ENCODE measurements at regions not wholly inside any gene's neighbourhood (a gene's known extent, or its start where the extent isn't known, plus 50 kb on each side); places are given as distances from the start of the nearest gene placed in this dataset.

DNA sequence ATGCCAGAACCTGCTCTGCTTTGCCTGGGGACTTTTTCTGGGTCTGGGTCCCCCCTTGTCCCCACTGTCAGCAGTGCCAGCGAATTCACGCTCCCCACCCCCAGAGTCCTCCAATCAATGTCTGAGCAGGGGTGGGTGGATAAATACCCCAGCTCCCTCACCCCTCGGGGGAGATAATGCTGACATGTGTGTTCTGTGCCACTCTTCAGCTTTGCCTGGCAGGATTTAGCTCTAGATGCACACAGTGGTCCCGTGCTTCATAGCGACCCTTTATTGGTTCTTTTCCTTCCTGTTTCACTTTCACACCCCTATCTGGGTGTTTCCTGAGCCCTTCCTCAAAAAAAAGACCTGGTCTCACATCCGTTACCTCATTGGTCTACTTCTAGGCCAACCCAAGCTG is 277.0 kb downstream of the NPIPA8 start:
- DNase-seq (ENCODE audit: low read depth in 2 of 3, low spot score in 2 of 3) = no peak

DNA sequence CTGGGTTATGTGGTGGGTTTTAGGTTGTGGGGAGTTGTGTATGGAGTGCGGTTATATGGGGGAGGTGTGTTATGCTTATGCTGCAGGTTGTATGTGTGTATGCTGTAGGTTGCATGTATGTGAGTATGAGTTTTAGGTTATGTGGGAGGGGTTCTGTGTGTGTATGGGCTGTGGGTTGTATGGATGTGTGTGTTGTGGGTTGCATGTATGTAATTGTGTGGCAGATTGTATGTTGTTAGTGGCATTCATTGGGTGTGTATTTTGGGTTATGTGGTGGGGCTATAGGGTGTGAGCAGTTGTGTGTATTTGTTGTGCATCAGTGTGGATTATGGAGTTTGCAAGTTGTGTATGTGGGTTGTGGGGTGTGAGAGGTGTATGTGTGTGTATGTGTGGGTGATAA is 277.4 kb downstream of the NPIPA8 start:
- no peak for DNase-seq (ENCODE audit: low read depth in 2 of 3, low spot score in 2 of 3)

- DNase-seq (ENCODE audit: low read depth in 2 of 3, low spot score in 2 of 3) = no peak
These were observed 281.1 kb downstream of the NPIPA8 start for GRCh38 chr16:18055411-18055916.

DNA sequence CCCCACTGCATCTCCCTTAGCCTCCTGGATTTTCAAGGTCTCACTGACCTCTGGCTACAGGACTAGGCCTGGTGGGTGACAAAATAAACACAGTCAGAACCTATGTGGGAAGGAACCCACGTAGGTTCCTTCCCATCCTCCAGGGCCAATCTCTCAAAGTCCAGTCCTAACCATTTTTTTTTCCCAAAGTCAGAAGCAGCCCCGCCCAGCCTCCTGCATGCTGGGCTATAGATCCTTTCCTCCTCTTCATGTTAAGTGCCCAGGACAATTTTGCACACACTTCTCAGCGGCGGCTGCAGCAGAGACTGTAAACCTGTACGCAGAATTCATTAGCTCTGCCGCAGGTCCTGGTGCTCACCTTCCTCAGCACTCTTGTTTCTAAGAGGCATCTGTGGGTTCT is 285.8 kb downstream of the NPIPA8 start:
- DNase-seq (ENCODE audit: low read depth in 2 of 3, low spot score in 2 of 3) = no peak

GRCh38 chr16:18050234-18050633 is 286.3 kb downstream of the NPIPA8 start:
- DNase-seq (ENCODE audit: low read depth in 2 of 3, low spot score in 2 of 3) = no peak

- no peak for DNase-seq (ENCODE audit: low read depth in 2 of 3, low spot score in 2 of 3)
These were observed 286.9 kb downstream of the NPIPA8 start for GRCh38 chr16:18049547-18050133.

DNA sequence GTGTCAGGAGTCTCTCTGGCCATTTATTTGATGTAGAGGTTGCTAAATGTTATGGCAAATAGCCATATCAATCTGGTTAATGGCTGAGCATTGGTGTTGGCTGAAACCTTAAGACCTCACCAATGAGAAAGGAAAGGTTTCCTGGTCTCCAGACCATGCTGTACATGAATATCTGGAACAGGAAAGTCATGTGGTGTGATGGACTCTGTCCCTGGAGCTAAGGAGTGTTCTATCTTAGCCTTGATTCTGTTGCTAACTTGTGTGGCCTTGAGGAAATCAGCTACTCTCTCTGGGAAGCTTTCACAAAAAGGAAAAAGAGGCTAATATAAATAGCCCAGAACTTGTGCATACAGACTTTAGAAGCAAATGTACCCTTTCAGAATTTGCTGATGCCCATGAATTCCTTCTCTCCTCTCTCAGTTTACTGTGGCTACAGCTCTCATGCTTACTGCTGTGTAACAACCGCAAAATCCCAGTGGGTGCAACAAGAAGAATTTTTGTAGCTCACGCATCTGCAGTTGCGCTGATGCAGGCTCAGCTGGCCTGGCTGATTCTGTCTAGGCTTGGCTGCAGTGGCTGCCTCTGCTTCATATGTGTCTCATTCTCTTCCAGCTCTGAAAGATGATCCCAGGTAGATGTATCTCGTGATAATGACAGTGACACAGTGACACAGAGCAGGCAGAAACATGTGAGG is 287.5 kb downstream of the NPIPA8 start:
- no peak for DNase-seq (ENCODE audit: low read depth in 2 of 3, low spot score in 2 of 3)

DNA sequence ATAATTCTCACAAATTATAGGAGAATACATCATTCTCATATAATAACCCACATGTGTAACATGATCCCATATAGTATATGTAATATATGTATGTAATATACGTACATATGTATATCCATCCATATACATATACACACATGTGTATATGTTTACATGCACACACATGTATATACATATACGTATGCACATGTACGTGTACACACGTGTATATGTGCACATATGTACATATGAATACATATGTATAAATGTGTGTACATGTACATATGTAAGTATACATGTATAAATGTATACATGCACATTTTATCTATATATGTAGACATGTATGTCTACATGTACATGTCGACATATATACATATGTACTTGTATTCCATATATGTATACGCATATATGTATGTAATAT is 288.8 kb downstream of the NPIPA8 start:
- DNase-seq (ENCODE audit: low read depth in 2 of 3, low spot score in 2 of 3) = no peak

DNA sequence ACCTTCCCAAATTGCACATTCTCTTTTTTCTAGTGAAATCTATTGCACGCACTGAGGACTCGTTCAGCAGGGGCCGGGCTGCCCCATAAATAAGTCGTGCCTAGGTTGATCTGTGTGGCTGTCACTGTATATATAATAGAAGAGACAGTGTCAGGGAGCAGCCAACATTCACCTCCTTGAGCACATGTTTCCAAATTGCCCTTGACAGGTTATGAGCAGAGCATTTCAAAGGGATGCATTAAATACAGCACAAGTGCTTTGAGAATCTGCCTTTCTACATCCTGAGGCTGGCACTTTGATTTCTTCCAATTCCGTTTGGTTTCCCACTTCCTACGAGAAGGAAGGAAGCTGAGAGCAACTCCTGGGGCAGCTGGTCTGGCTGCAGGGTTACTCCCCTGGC is 291.2 kb downstream of the NPIPA8 start:
- no peak for DNase-seq (ENCODE audit: low read depth in 2 of 3, low spot score in 2 of 3)

DNA sequence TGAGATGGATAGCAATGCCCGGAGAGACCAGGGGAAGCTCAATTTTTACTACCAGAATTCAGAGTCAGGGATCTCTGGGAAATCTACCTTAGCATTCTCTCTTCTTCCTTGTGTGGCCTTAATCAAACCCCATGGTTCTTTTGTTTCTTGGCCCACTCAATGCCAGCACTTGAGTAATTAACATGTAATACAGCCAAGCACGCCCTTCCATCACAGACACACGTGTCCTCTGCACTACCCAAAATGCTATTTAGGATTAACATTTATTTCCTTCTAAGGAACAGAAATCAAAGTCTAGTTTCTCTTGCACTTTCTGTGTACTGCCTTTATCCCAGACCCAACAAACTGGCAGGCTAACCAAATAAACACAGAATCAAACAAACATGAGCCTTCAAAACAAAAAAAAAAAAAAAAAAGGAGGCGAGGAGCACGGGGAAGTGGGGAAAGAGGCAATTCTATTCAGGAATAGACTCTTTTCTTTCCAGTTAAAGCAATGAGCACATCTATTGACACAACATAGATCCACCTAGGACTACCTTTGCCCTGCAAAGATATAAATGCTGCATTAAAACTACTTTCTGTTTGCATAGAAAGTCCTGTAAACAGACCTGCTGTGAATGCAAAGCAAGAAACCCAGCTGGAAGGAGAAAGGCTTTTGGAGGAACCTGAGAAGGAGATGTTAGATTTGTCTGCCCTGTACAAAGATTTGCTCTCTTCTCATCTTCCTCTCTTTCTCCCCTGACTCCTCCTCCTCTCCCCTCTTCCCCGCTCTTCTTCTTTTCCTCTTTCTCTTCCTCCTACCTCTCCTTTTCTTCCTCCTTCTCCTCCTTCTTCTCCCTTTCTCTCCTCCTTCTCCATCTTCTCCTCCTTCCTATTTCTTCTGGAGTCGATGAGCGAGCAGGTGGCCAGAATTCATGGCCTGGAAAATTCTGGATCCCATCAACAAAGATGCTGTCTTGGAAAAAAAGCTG is 294.4 kb downstream of the NPIPA8 start:
- no peak for DNase-seq (ENCODE audit: low read depth in 2 of 3, low spot score in 2 of 3)

- no peak for DNase-seq (ENCODE audit: low read depth in 2 of 3, low spot score in 2 of 3)
These were observed 296.6 kb downstream of the NPIPA8 start for GRCh38 chr16:18039931-18040330.

DNA sequence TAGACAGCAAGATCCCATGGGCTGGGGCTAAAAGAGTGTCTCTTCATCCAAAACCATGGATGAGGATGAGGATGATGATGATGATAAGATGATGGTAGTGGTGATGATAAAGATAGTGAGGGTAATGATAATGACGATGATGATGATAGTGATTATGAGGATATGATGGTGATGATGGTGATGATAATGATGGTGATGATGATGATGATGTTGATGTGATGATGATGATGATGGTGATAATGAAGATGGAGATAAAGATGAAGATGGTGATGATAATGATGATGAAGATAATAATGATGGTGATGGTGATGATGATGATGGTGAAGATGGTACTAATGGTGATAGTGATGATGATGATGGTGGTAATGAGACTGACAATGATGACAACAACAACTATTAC is 299.5 kb downstream of the NPIPA8 start:
- DNase-seq (ENCODE audit: low read depth in 2 of 3, low spot score in 2 of 3) = no peak

GRCh38 chr16:18024611-18025010 is 311.9 kb downstream of the NPIPA8 start:
- DNase-seq (ENCODE audit: low read depth in 2 of 3, low spot score in 2 of 3) = no peak

- DNase-seq (ENCODE audit: low read depth in 2 of 3, low spot score in 2 of 3) = no peak
These were observed 318.2 kb downstream of the NPIPA8 start for GRCh38 chr16:18018376-18018775.

GRCh38 chr16:18013863-18014262 is 322.7 kb downstream of the NPIPA8 start:
- DNase-seq (ENCODE audit: low read depth in 2 of 3, low spot score in 2 of 3) = no peak

DNA sequence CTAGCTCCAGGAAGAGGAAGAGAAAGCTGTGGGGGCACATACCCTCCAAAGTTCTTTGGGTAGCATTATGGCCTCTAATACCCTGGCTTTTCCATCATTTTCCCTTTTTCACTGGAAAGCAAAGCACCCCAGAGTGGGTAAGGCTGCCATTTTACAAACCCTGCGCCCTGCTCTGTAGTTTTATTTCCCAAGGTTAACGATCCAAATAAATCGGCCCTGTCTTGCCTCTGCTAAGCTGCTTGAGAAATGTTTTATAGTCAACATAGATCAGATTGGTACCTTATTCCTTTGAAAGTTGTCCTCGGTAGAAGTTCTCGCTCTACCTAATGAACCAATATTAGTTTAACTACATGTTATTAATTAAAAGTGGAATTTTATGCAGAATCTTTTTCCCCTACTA is 328.2 kb downstream of the NPIPA8 start:
- no peak for DNase-seq (ENCODE audit: low read depth in 2 of 3, low spot score in 2 of 3)

- DNase-seq (ENCODE audit: low read depth in 2 of 3, low spot score in 2 of 3) = no peak
These were observed 333.5 kb downstream of the NPIPA8 start for GRCh38 chr16:18003033-18003432.

GRCh38 chr16:17998996-17999395 is 337.5 kb downstream of the NPIPA8 start:
- no peak for DNase-seq (ENCODE audit: low read depth in 2 of 3, low spot score in 2 of 3)

GRCh38 chr16:17998550-17998949 is 338.0 kb downstream of the NPIPA8 start:
- DNase-seq (ENCODE audit: low read depth in 2 of 3, low spot score in 2 of 3) = no peak

- DNase-seq (ENCODE audit: low read depth in 2 of 3, low spot score in 2 of 3) = no peak
These were observed 342.5 kb downstream of the NPIPA8 start for GRCh38 chr16:17994027-17994426.

DNA sequence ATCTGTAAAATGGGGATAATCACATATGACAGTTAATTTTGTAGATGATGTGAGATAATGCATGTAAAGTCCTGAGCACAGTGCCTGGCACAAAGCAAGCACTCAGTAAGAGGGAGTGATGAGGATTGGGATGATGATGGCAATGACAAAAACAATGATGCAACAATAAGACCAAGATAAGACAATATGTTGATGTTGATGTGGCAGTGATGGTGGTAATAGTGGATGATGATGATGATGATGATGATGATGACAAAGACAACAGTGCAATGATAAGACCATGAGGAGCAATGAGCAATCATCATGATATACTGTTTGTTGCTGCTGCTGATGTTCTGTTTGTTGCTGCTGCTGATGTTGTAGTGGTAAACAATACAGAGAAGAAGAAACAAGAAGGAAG is 344.1 kb downstream of the NPIPA8 start:
- DNase-seq (ENCODE audit: low read depth in 2 of 3, low spot score in 2 of 3) = no peak

DNA sequence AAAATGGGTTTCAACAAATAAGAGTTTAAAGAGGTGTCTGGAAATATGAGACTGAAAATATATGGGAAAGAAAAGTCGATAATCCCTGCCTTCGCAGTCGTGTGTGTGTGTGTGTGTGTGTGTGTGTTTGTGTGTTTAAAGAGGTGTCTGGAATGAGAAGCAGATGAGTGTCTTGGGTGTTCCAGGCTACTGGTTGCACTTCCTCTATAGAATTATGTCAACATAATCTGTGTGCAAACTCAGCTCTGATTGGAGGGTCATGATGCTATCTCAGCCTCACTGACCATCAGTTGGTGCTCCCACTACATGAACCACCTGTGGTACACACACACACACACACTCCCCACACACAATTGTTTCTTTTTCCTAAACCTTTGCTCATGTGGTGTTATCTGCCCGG is 347.3 kb downstream of the NPIPA8 start:
- DNase-seq (ENCODE audit: low read depth in 2 of 3, low spot score in 2 of 3) = no peak
